SK-N-SH treated with all-trans-retinoic acid at 6 μM for 48 hours (cell line): ENCODE measurements at regions not wholly inside any gene's neighbourhood (a gene's known extent, or its start where the extent isn't known, plus 50 kb on each side); places are given as distances from the start of the nearest gene placed in this dataset.

Source experiments
- ATAC-seq: fragments of 200-7000 bp; cut with Tn5 transposase; 3 replicates; pipeline ENCODE4 v1.9.1; 2020; ENCODE audit warnings: mild to moderate bottlenecking, moderate library complexity
- ARNTL ChIP-seq: fragments of 450-650 bp; formaldehyde crosslinking; IDR thresholded peaks from 2 replicates; pipeline ENCODE4 v1.5.0; 2020; ENCODE audit warnings: low read depth, mild to moderate bottlenecking, moderate library complexity, borderline replicate concordance
- BACH2 ChIP-seq: fragments of 250-450 bp; sonication (Bioruptor Pico); IDR thresholded peaks from 2 replicates; pipeline ENCODE4 v1.9.0; 2021; ENCODE audit warnings: mild to moderate bottlenecking, borderline replicate concordance
- CREB5 ChIP-seq: fragments of 250-450 bp; sonication (Bioruptor Pico); IDR thresholded peaks from 2 replicates; pipeline ENCODE4 v1.5.1; 2020; ENCODE audit warnings: low read depth, mild to moderate bottlenecking, moderate library complexity
- CSDC2 ChIP-seq: fragments of 250-450 bp; sonication (Bioruptor Pico); IDR thresholded peaks from 2 replicates; pipeline ENCODE4 v1.5.0; 2020; ENCODE audit warnings: mild to moderate bottlenecking, moderate library complexity
- ESRRG ChIP-seq: fragments of 250-450 bp; sonication (Bioruptor Pico); IDR thresholded peaks from 2 replicates; pipeline ENCODE4 v1.6.1; 2021; ENCODE audit warnings: mild to moderate bottlenecking
- GLIS3 ChIP-seq: fragments of 250-450 bp; sonication (Bioruptor Pico); IDR thresholded peaks from 2 replicates; pipeline ENCODE4 v1.5.0; 2020; ENCODE audit warnings: mild to moderate bottlenecking, moderate library complexity
- ISL1 ChIP-seq: fragments of 250-450 bp; sonication (Bioruptor Pico); IDR thresholded peaks from 2 replicates; pipeline ENCODE4 v2.1.2; 2022; ENCODE audit warnings: mild to moderate bottlenecking, moderate library complexity
- OSR1 ChIP-seq: fragments of 250-450 bp; sonication (Bioruptor Pico); IDR thresholded peaks from 2 replicates; pipeline ENCODE4 v1.8.0; 2022; ENCODE audit warnings: moderate library complexity, mild to moderate bottlenecking, inconsistent platforms
- PATZ1 ChIP-seq: fragments of 250-450 bp; sonication (Bioruptor Pico); IDR thresholded peaks from 2 replicates; pipeline ENCODE4 v1.8.0; 2020; ENCODE audit warnings: mild to moderate bottlenecking, moderate library complexity, borderline replicate concordance
- POU6F1 ChIP-seq: fragments of 250-450 bp; sonication (Bioruptor Pico); IDR thresholded peaks from 2 replicates; pipeline ENCODE4 v1.8.0; 2021; ENCODE audit warnings: low read depth, mild to moderate bottlenecking, moderate library complexity, borderline replicate concordance
- SNAI2 ChIP-seq: fragments of 250-450 bp; sonication (Bioruptor Pico); IDR thresholded peaks from 2 replicates; pipeline ENCODE4 v1.5.0; 2020; ENCODE audit warnings: mild to moderate bottlenecking, moderate library complexity
- TCF4 ChIP-seq: fragments of 250-450 bp; sonication (Bioruptor Pico); IDR thresholded peaks from 2 replicates; pipeline ENCODE4 v1.8.0; 2021; ENCODE audit warnings: mild to moderate bottlenecking, moderate library complexity, borderline replicate concordance
- TOX ChIP-seq: fragments of 250-450 bp; sonication (Bioruptor Pico); IDR thresholded peaks from 2 replicates; pipeline ENCODE4 v1.8.0; 2021; ENCODE audit warnings: mild to moderate bottlenecking, moderate library complexity, borderline replicate concordance
- TSHZ2 ChIP-seq: fragments of 250-450 bp; sonication (Bioruptor Pico); IDR thresholded peaks from 2 replicates; pipeline ENCODE4 v1.5.0; 2020; ENCODE audit warnings: mild to moderate bottlenecking, moderate library complexity
- ZC3H10 ChIP-seq: fragments of 250-450 bp; sonication (Bioruptor Pico); IDR thresholded peaks from 2 replicates; pipeline ENCODE4 v1.5.1; 2021; ENCODE audit warnings: mild to moderate bottlenecking, moderate library complexity
- ZFP3 ChIP-seq: fragments of 250-450 bp; sonication (Bioruptor Pico); IDR thresholded peaks from 2 replicates; pipeline ENCODE4 v1.5.0; 2020; ENCODE audit warnings: mild to moderate bottlenecking, moderate library complexity
- ZFP30 ChIP-seq: fragments of 450-650 bp; formaldehyde crosslinking; IDR thresholded peaks from 2 replicates; pipeline ENCODE4 v1.5.0; 2022; ENCODE audit warnings: mild to moderate bottlenecking, moderate library complexity
- ZNF565 ChIP-seq: fragments of 450-650 bp; formaldehyde crosslinking; conservative IDR thresholded peaks from 2 replicates; pipeline ENCODE4 v1.5.0; 2020; ENCODE audit warnings: low read depth, mild to moderate bottlenecking, moderate library complexity
- ZNF70 ChIP-seq: fragments of 450-650 bp; formaldehyde crosslinking; IDR thresholded peaks from 2 replicates; pipeline ENCODE4 v1.5.0; 2020; ENCODE audit warnings: mild to moderate bottlenecking, moderate library complexity
- ZNF8 ChIP-seq: fragments of 450-650 bp; formaldehyde crosslinking; IDR thresholded peaks from 2 replicates; pipeline ENCODE4 v1.5.0; 2020; ENCODE audit warnings: mild to moderate bottlenecking, moderate library complexity
- TF ChIP-seq, protein P1 (sequence below): fragments of 250-450 bp; sonication (Bioruptor Pico); IDR thresholded peaks from 2 replicates; pipeline ENCODE4 v1.5.1; 2021; ENCODE audit warnings: mild to moderate bottlenecking, moderate library complexity

DNA sequence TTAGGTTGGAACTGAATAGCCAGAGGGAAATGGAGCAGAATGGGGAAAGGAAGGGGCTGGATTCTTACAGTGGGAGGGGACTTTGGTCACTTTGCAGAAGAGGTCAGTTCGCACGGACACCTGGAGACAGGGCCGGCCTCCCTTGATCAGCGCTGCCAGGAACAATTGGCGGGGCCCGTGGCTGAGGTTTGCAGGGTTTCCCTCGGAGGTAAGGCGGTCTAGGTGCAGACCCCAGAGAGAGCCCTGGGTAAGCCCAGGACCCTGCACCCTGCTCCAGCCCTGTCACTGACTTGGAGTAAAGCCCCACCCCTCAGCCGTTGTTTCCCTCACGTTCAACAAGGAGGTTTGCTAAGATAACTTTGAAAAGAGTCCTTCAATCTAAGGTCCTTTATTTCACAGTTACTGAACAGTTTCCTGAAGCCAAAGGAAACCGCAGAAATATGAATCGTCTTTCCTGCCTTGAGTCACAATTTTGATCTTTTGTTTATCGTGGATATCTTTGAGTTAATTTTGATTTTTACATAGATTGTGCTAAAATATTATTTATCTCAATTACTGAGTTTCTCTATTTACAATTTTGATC is 231.4 kb upstream of the RTL1 start:
- ATAC-seq: no peak
- TF ChIP-seq ZFP3 (CRISPR knock-in tag) (no peak), TOX (CRISPR knock-in tag) (no peak), OSR1 (CRISPR knock-in tag) (no peak), ZNF8 (CRISPR knock-in tag) (no peak), GLIS3 (CRISPR knock-in tag) (no peak), SNAI2 (no peak), PATZ1 (no peak), ZC3H10 (CRISPR knock-in tag) (no peak), ISL1 (CRISPR knock-in tag) (no peak), ARNTL (CRISPR knock-in tag) (no peak), ZNF565 (CRISPR knock-in tag) (no peak), POU6F1 (CRISPR knock-in tag) (no peak), TSHZ2 (CRISPR knock-in tag) (no peak), CSDC2 (CRISPR knock-in tag) (no peak), ESRRG (CRISPR knock-in tag) (no peak), CREB5 (CRISPR knock-in tag) (no peak)
- TF ChIP-seq, protein P1, sequence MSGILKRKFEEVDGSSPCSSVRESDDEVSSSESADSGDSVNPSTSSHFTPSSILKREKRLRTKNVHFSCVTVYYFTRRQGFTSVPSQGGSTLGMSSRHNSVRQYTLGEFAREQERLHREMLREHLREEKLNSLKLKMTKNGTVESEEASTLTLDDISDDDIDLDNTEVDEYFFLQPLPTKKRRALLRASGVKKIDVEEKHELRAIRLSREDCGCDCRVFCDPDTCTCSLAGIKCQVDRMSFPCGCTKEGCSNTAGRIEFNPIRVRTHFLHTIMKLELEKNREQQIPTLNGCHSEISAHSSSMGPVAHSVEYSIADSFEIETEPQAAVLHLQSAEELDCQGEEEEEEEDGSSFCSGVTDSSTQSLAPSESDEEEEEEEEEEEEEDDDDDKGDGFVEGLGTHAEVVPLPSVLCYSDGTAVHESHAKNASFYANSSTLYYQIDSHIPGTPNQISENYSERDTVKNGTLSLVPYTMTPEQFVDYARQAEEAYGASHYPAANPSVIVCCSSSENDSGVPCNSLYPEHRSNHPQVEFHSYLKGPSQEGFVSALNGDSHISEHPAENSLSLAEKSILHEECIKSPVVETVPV: no peak

GRCh38 chr14:101135796-101136742 is 232.5 kb upstream of the RTL1 start:
- TF ChIP-seq TOX (CRISPR knock-in tag): no peak
- no peak for TF ChIP-seq ZFP3 (CRISPR knock-in tag)
- no peak for TF ChIP-seq OSR1 (CRISPR knock-in tag)
- TF ChIP-seq GLIS3 (CRISPR knock-in tag): no peak
- TF ChIP-seq ZC3H10 (CRISPR knock-in tag): no peak
- TF ChIP-seq ZNF8 (CRISPR knock-in tag): no peak
- TF ChIP-seq CREB5 (CRISPR knock-in tag): no peak
- TF ChIP-seq ARNTL (CRISPR knock-in tag): no peak
- TF ChIP-seq ZNF565 (CRISPR knock-in tag): no peak
- no peak for TF ChIP-seq ISL1 (CRISPR knock-in tag)
- TF ChIP-seq ESRRG (CRISPR knock-in tag): no peak
- no peak for TF ChIP-seq BACH2
- TF ChIP-seq CSDC2 (CRISPR knock-in tag): no peak
- no peak for TF ChIP-seq SNAI2
- TF ChIP-seq ZFP30: no peak
- TF ChIP-seq ZNF70: no peak
- TF ChIP-seq TCF4 (CRISPR knock-in tag): no peak
- TF ChIP-seq, all 23 proteins: peak for 0
- ATAC-seq: no peak
